Neural crest cell (in vitro differentiated cells): ENCODE measurements at regions not wholly inside any gene's neighbourhood (a gene's known extent, or its start where the extent isn't known, plus 50 kb on each side); places are given as distances from the start of the nearest gene placed in this dataset.

ENCODE experiments used
- DNase-seq: peaks from one replicate; pipeline ENCODE4 v3.0.0; 2021; ENCODE audit warnings: low read depth, mixed read lengths, low spot score
- H3K27ac Mint-ChIP-seq: one replicate; pipeline ENCODE4 v1.8.0; 2021; ENCODE audit warnings: mild to moderate bottlenecking, mixed read lengths; ENCODE audit not compliant: unreplicated experiment
- H3K27me3 Mint-ChIP-seq: 2 replicates; pipeline ENCODE4 v1.8.0; 2021; ENCODE audit warnings: low read depth, mild to moderate bottlenecking, mixed read lengths
- H3K36me3 Mint-ChIP-seq: 2 replicates; pipeline ENCODE4 v1.8.0; 2021; ENCODE audit warnings: low read depth, mild to moderate bottlenecking, mixed read lengths
- H3K4me1 Mint-ChIP-seq: 2 replicates; pipeline ENCODE4 v1.8.0; 2021; ENCODE audit warnings: mixed read lengths
- H3K4me3 Mint-ChIP-seq: one replicate; pipeline ENCODE4 v1.8.0; 2021; ENCODE audit warnings: mild to moderate bottlenecking, mixed read lengths
- H3K9me3 Mint-ChIP-seq: 2 replicates; pipeline ENCODE4 v1.8.0; 2021; ENCODE audit warnings: mixed read lengths
- CTCF ChIP-seq: fragments of 200-600 bp; sonication (generic); conservative IDR thresholded peaks from 2 replicates; pipeline ENCODE4 v1.5.0; 2021; ENCODE audit warnings: antibody characterized with exemption, mild to moderate bottlenecking

GRCh38 chr2:59180111-59180510, 939.0 kb upstream of the FANCL start:
- no peak overlapping the region for H3K27ac Mint-ChIP-seq
- H3K4me3 Mint-ChIP-seq = no peak overlapping the region
- DNase-seq = no peak
- H3K4me1 Mint-ChIP-seq = peaks cover 10% of the 10 kb centered on the region
- no peaks in the 10 kb centered on the region for H3K9me3 Mint-ChIP-seq
- no peak for TF ChIP-seq CTCF
- no peaks in the 10 kb centered on the region for H3K27me3 Mint-ChIP-seq
- H3K36me3 Mint-ChIP-seq = no peaks in the 10 kb centered on the region

- no peaks in the 10 kb centered on the region for H3K36me3 Mint-ChIP-seq
- no peak overlapping the region for H3K4me3 Mint-ChIP-seq
- TF ChIP-seq CTCF = no peak
- H3K27ac Mint-ChIP-seq = no peak overlapping the region
- no peaks in the 10 kb centered on the region for H3K9me3 Mint-ChIP-seq
- H3K4me1 Mint-ChIP-seq = peaks cover 11% of the 10 kb centered on the region
- no peaks in the 10 kb centered on the region for H3K27me3 Mint-ChIP-seq
- no peak for DNase-seq
These were observed 936.6 kb upstream of the FANCL start for GRCh38 chr2:59177748-59178147.

GRCh38 chr2:59176737-59177136, 935.6 kb upstream of the FANCL start:
- H3K4me1 Mint-ChIP-seq = peaks cover 11% of the 10 kb centered on the region
- H3K4me3 Mint-ChIP-seq = no peak overlapping the region
- no peaks in the 10 kb centered on the region for H3K27me3 Mint-ChIP-seq
- TF ChIP-seq CTCF = no peak
- no peak for DNase-seq
- no peaks in the 10 kb centered on the region for H3K9me3 Mint-ChIP-seq
- H3K36me3 Mint-ChIP-seq = no peaks in the 10 kb centered on the region
- H3K27ac Mint-ChIP-seq = no peak overlapping the region

- no peak for DNase-seq
- Mint-ChIP-seq H3K27me3 (no peaks in the 10 kb centered on the region), H3K27ac (peak overlapping the region; percentile 51), H3K36me3 (no peaks in the 10 kb centered on the region), H3K9me3 (no peaks in the 10 kb centered on the region), H3K4me3 (no peak overlapping the region), H3K4me1 (peaks cover 11% of the 10 kb centered on the region)
- no peak for TF ChIP-seq CTCF
These were observed 933.6 kb upstream of the FANCL start for GRCh38 chr2:59174536-59175243.

GRCh38 chr2:59173325-59173724, 932.2 kb upstream of the FANCL start:
- Mint-ChIP-seq H3K4me1 (peaks cover 11% of the 10 kb centered on the region), H3K4me3 (no peak overlapping the region), H3K27ac (no peak overlapping the region), H3K9me3 (no peaks in the 10 kb centered on the region), H3K36me3 (no peaks in the 10 kb centered on the region), H3K27me3 (no peaks in the 10 kb centered on the region)
- no peak for DNase-seq
- TF ChIP-seq CTCF = no peak
